ENCODE measurements at regions not wholly inside any gene's neighbourhood (a gene's known extent, or its start where the extent isn't known, plus 50 kb on each side); places are given as distances from the start of the nearest gene placed in this dataset.

- peak; percentile 19 for TF ChIP-seq CTCF (IDR thresholded peaks at IDR 0.05)
- no peaks in the 10 kb centered on the region for H3K9me3 Mint-ChIP-seq (ENCODE audit: unreplicated experiment)
- H3K27ac Mint-ChIP-seq (ENCODE audit: unreplicated experiment), result no peak overlapping the region
- H3K4me3 Mint-ChIP-seq (ENCODE audit: unreplicated experiment), result no peak overlapping the region
- H3K27me3 Mint-ChIP-seq (ENCODE audit: unreplicated experiment), result no peaks in the 10 kb centered on the region
- H3K4me1 Mint-ChIP-seq (ENCODE audit: unreplicated experiment), result no peaks in the 10 kb centered on the region
- no peaks in the 10 kb centered on the region for H3K36me3 Mint-ChIP-seq (ENCODE audit: unreplicated experiment)
- DNase-seq (ENCODE audit: extremely low spot score, unreplicated experiment), result no peak
Measured at GRCh38 chr7:34596887-34597286, 61.1 kb upstream of the NPSR1 start.

GRCh38 chr7:34603711-34604444 is 54.1 kb upstream of the NPSR1 start:
- no peaks in the 10 kb centered on the region for H3K9me3 Mint-ChIP-seq (ENCODE audit: unreplicated experiment)
- H3K4me3 Mint-ChIP-seq (ENCODE audit: unreplicated experiment), result no peak overlapping the region
- no peak for TF ChIP-seq CTCF (IDR thresholded peaks at IDR 0.05)
- no peaks in the 10 kb centered on the region for H3K4me1 Mint-ChIP-seq (ENCODE audit: unreplicated experiment)
- no peaks in the 10 kb centered on the region for H3K27me3 Mint-ChIP-seq (ENCODE audit: unreplicated experiment)
- no peak for DNase-seq (ENCODE audit: extremely low spot score, unreplicated experiment)
- no peak overlapping the region for H3K27ac Mint-ChIP-seq (ENCODE audit: unreplicated experiment)
- no peaks in the 10 kb centered on the region for H3K36me3 Mint-ChIP-seq (ENCODE audit: unreplicated experiment)
